PFSK-1 (cell line): ENCODE measurements at regions not wholly inside any gene's neighbourhood (a gene's known extent, or its start where the extent isn't known, plus 50 kb on each side); places are given as distances from the start of the nearest gene placed in this dataset.

Experiments
- POLR2AphosphoS5 ChIP-seq: IDR thresholded peaks from 2 replicates; pipeline ENCODE4 v1.6.1; 2012; ENCODE audit warnings: low read depth, mild to moderate bottlenecking, control low read depth, low read length, moderate library complexity
- TAF1 ChIP-seq: IDR thresholded peaks from 2 replicates; pipeline ENCODE4 v1.6.1; 2012; ENCODE audit warnings: low read length, control low read depth, borderline replicate concordance; ENCODE audit not compliant: insufficient read depth
- TF ChIP-seq, protein P1 (sequence below), 2 experiments: IDR thresholded peaks; 2 replicates each; pipeline versions ENCODE4 v1.6.1 to v1.8.0; 2011 to 2012; ENCODE audit warnings: low read depth in 2 of 2, low read length in 2 of 2, control low read depth in 1 of 2, inconsistent platforms in 1 of 2, mild to moderate bottlenecking in 1 of 2, moderate library complexity in 1 of 2; ENCODE audit not compliant: insufficient read depth in 1 of 2

DNA sequence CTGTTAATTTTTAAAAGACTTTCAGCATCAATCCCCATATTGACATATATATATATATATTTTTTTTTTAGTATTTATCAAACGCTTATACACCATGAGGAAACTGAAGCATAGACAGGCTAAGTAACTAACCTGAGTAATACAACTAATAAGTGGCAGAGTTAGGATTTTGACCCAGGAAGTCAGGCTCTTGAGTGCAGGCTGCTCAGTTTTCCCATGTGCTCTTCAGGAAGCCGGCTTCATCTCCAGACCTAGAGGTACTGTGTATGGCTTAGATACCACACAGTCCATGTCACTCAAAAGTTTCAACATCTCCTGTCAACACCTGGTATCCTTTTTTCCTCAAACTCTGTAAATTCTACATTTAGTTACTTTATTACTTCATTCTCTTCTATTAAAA lies 841.7 kb upstream of the ACVR2A start:
- TF ChIP-seq TAF1 = no peak
- TF ChIP-seq, protein P1, sequence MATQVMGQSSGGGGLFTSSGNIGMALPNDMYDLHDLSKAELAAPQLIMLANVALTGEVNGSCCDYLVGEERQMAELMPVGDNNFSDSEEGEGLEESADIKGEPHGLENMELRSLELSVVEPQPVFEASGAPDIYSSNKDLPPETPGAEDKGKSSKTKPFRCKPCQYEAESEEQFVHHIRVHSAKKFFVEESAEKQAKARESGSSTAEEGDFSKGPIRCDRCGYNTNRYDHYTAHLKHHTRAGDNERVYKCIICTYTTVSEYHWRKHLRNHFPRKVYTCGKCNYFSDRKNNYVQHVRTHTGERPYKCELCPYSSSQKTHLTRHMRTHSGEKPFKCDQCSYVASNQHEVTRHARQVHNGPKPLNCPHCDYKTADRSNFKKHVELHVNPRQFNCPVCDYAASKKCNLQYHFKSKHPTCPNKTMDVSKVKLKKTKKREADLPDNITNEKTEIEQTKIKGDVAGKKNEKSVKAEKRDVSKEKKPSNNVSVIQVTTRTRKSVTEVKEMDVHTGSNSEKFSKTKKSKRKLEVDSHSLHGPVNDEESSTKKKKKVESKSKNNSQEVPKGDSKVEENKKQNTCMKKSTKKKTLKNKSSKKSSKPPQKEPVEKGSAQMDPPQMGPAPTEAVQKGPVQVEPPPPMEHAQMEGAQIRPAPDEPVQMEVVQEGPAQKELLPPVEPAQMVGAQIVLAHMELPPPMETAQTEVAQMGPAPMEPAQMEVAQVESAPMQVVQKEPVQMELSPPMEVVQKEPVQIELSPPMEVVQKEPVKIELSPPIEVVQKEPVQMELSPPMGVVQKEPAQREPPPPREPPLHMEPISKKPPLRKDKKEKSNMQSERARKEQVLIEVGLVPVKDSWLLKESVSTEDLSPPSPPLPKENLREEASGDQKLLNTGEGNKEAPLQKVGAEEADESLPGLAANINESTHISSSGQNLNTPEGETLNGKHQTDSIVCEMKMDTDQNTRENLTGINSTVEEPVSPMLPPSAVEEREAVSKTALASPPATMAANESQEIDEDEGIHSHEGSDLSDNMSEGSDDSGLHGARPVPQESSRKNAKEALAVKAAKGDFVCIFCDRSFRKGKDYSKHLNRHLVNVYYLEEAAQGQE (IDR thresholded peaks at IDR 0.05; ENCODE audit: insufficient read depth in 1 of 2, low read depth in 2 of 2, low read length in 2 of 2) = no peak
- TF ChIP-seq POLR2AphosphoS5 = no peak
